ENCODE measurements at regions not wholly inside any gene's neighbourhood (a gene's known extent, or its start where the extent isn't known, plus 50 kb on each side); places are given as distances from the start of the nearest gene placed in this dataset.
A peak's percentile ranks its signal among the peaks of the same experiment; 100 is the strongest.

DNA sequence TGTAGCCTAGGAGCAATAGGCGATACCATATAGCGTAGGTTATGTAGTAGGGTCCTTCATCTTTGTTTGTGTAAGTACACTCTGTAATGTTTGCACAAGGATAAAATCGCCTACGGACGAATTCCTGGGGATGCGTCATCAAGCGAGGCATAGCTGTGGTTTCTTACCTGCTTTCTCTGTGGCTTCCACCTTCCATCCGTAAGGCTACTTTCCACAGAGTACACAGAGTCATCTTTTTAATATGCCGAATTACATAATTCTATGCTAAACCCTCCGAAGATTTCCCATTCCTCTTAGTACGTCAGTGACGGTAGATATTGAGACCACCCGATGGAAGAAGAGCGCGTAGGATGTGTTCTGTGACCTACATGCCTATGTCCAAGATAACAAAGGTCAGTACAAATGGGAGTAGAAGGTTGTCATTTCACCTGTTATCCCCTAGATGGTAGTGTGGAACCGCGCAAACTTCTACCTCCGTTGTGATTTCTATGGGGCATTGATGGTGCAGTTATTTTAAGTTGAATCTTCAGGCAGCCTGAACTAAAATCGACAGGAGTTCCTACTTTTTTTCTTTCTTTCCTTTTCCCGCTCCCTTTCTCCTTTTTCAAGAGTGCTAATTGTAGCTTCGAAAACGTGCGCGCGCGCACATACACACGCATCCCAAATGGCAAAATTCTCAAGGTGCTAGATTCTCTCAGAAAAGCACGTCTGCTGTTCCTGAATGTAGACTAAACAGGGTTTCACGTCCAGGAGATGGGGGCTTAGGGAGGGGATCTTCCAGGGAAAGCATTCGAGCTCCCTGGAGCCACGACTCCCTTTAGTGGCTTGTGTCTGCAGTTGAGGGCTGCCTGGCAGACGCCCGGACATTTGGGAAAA, 111.7 kb upstream of the MBL2 start:
- DNase-seq = peak; percentile 30
- no peaks in the 10 kb centered on the region for H3K9me3 Mint-ChIP-seq
- no peak overlapping the region for H3K27ac Mint-ChIP-seq
- no peaks in the 10 kb centered on the region for H3K36me3 Mint-ChIP-seq (ENCODE audit: low read depth)
- ChIA-PET CTCF (interaction anchor here (1.0 to 1.4 kb wide), 4 partner anchors 33 to 981 kb away, joined by 3 read pairs; no protein-coding TSS in a partner anchor), POLR2A (no interaction called here)
- ATAC-seq = peak; percentile 72
- TF ChIP-seq, protein P1, sequence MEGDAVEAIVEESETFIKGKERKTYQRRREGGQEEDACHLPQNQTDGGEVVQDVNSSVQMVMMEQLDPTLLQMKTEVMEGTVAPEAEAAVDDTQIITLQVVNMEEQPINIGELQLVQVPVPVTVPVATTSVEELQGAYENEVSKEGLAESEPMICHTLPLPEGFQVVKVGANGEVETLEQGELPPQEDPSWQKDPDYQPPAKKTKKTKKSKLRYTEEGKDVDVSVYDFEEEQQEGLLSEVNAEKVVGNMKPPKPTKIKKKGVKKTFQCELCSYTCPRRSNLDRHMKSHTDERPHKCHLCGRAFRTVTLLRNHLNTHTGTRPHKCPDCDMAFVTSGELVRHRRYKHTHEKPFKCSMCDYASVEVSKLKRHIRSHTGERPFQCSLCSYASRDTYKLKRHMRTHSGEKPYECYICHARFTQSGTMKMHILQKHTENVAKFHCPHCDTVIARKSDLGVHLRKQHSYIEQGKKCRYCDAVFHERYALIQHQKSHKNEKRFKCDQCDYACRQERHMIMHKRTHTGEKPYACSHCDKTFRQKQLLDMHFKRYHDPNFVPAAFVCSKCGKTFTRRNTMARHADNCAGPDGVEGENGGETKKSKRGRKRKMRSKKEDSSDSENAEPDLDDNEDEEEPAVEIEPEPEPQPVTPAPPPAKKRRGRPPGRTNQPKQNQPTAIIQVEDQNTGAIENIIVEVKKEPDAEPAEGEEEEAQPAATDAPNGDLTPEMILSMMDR (IDR thresholded peaks at IDR 0.05) = peak; percentile 50
- intact Hi-C loops (cut with micrococcal nuclease) = no loop called here
- H3K4me3 Mint-ChIP-seq = no peak overlapping the region
- H3K27me3 Mint-ChIP-seq = no peaks in the 10 kb centered on the region
- no peaks in the 10 kb centered on the region for H3K4me1 Mint-ChIP-seq (ENCODE audit: low read depth)

DNA sequence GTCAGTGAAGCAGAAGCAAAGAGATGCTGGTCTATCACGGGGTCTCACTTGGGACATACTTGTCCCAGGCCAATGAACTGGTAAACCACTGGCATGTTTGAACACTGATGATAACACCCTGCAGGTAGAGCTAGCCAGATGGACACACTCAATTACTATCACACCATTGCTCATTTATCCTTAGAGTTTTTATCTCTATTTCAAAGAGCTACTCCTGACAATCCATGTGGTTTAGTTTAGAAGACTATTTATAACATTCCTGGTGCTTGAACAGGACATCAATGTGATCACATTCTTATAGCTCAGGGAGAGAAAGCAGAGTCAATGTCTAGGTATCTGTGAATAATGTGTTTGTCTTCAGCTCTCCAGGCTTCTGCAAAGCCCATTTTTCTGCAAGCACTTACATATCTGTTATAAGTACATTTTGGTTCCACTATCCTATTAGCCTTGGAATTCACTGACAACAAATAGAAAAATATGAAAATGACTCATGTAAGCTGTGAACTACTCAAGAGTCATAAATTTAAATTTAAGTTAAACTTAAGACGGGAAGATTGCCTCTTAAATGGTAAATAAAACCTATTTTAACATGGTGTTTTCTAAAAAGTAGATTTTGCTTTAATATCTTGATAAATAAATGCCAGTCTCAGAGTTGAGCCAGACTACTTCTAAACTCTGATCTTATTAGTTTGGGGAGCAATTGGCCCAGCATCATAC, 106.7 kb upstream of the MBL2 start:
- CTCF ChIA-PET = no interaction called here

DNA sequence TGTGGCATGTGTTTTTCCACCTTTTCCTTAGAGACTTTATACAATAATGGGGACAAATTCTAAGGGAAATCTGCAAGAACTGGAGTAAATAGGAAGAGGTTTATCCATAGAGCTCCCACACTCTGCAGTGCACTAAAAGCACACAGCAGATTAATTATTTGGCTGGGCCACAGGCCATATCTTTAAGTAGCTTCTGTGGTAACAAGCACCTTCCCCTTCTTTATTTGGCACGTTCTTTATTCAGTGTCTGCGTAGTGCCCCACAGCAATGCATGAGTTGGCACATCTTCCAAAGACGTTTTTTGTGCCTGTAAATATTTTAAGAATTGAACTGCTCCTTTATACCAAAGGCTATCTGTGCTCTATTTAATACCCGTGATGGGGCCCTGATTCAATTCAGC, 104.9 kb upstream of the MBL2 start:
- Mint-ChIP-seq H3K9me3 (no peaks in the 10 kb centered on the region), H3K27me3 (no peaks in the 10 kb centered on the region), H3K36me3 (ENCODE audit: low read depth) (no peaks in the 10 kb centered on the region), H3K4me3 (no peak overlapping the region), H3K4me1 (ENCODE audit: low read depth) (no peaks in the 10 kb centered on the region), H3K27ac (no peak overlapping the region)
- CTCF ChIA-PET = no interaction called here
- intact Hi-C loops (cut with micrococcal nuclease) = no loop called here
- TF ChIP-seq, protein P1 (IDR thresholded peaks at IDR 0.05) = no peak
- DNase-seq (no peak), ATAC-seq (no peak)
- POLR2A ChIA-PET = no interaction called here

More for the DNA sequence above, 106.7 kb upstream of the MBL2 start:
- H3K36me3 Mint-ChIP-seq (ENCODE audit: low read depth) = no peaks in the 10 kb centered on the region
- DNase-seq = no peak
- H3K27me3 Mint-ChIP-seq = no peaks in the 10 kb centered on the region
- H3K27ac Mint-ChIP-seq = no peak overlapping the region
- no peak overlapping the region for H3K4me3 Mint-ChIP-seq
- H3K4me1 Mint-ChIP-seq (ENCODE audit: low read depth) = no peaks in the 10 kb centered on the region
- intact Hi-C loops (cut with micrococcal nuclease) = no loop called here
- no peaks in the 10 kb centered on the region for H3K9me3 Mint-ChIP-seq
- TF ChIP-seq, protein P1 (IDR thresholded peaks at IDR 0.05) = no peak
- no peak for ATAC-seq
- POLR2A ChIA-PET = no interaction called here

DNA sequence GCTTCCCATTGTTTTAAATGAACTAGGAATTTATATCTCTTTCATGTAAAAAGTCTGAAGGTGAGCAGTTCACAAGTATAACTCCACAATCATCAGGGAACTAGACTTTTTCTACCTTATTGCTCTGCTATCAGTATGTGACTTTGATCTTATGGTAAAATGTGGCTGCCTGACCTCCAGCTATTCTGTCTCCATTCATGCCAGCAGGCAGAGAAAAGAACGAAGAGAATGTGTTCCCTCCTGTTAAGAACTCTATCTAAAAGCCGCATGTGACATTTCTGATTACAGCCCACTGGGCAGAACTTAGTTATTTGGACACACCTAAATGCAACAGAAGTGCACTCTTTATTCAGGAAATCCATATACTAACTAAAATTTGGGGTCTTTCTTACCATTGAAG, 102.8 kb upstream of the MBL2 start:
- Mint-ChIP-seq H3K27ac (no peak overlapping the region), H3K9me3 (no peaks in the 10 kb centered on the region), H3K36me3 (ENCODE audit: low read depth) (no peaks in the 10 kb centered on the region), H3K27me3 (no peaks in the 10 kb centered on the region), H3K4me1 (ENCODE audit: low read depth) (no peaks in the 10 kb centered on the region), H3K4me3 (no peak overlapping the region)
- intact Hi-C loops (cut with micrococcal nuclease) = no loop called here
- ChIA-PET CTCF (no interaction called here), POLR2A (no interaction called here)
- TF ChIP-seq, protein P1 (IDR thresholded peaks at IDR 0.05) = no peak
- no peak for DNase-seq
- ATAC-seq = no peak

DNA sequence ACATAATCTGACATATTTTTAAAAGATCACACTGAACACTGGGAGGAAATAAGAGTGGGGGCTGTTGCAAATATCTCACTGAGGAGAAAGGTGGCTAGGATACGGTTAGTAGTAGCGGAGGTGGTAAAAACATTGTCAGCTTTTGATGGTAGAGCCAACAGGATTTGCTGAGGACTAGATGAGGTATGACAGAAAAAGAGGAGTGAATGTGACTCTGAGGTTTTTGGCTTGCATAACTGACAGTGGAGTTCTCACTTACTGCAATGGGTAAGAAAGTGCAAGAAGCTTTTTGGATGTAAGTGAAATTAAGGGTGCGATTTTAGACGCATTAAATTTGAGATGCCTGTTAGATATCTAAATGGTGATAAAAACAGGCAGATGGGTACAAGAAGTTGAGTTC, 102.0 kb upstream of the MBL2 start:
- ATAC-seq (no peak), DNase-seq (no peak)
- intact Hi-C loops (cut with micrococcal nuclease) = no loop called here
- TF ChIP-seq, protein P1 (IDR thresholded peaks at IDR 0.05) = no peak
- H3K36me3 Mint-ChIP-seq (ENCODE audit: low read depth) = no peaks in the 10 kb centered on the region
- ChIA-PET CTCF (no interaction called here), POLR2A (no interaction called here)
- no peaks in the 10 kb centered on the region for H3K9me3 Mint-ChIP-seq
- no peaks in the 10 kb centered on the region for H3K27me3 Mint-ChIP-seq
- H3K27ac Mint-ChIP-seq = no peak overlapping the region
- no peaks in the 10 kb centered on the region for H3K4me1 Mint-ChIP-seq (ENCODE audit: low read depth)
- no peak overlapping the region for H3K4me3 Mint-ChIP-seq
